ENCODE measurements at regions not wholly inside any gene's neighbourhood (a gene's known extent, or its start where the extent isn't known, plus 50 kb on each side); places are given as distances from the start of the nearest gene placed in this dataset.

DNA sequence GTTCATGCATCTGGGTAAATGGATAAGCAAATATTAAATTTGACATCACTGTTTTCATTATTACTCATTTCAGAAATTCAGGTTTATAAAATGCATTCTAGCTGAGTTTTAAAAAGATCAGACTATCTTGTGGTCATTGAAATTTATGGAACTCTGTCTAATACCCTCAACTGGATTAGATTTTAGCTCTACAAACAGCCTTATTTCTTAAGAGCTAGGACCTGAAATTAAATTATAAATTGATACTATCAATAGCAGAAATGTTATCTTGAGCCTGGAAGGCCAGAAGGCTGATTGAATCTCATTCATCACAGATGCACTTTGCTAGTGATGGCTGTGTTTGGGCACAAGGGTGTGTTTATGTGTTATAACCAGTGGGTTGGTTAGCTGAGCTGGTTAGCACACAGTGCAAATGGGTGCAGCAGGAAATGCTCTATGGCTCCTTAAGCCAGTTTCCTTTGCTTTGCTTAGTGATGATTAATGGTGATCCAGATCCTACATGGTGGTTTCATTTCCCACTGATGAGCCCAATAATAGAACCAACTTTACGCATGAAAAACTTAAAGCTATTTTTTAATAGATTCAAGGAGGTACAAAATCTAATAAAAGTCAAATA lies 310.8 kb upstream of the KLF12 start:
- DNase-seq (ENCODE audit: extremely low spot score), result no peak
- H3K27me3 ChIP-seq, result no peaks in the 10 kb centered on the region
- WGBS, result 100% methylated on average over 1 of the region's 1 CpG

DNA sequence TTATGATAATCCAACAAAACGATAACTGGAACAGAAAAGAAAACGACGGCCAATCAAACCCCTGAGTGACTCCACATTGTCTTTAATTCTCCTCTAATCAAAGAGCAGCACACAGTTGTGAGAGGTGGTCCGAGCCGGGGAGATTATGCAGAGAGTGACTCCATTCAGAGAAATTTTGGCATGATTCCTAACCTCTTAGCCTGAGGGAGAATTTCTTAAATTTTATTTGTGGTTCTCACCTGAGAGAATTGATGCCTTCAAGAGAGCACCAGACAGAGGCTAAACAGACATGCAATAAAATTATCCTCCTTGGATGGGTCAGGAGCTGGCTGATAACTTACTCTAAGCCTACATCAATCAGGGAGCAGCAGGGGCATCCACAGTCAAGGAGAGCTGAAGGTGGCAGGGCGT lies 310.0 kb upstream of the KLF12 start:
- DNase-seq (ENCODE audit: extremely low spot score), result no peak
- Histone ChIP-seq H3K9me3 (peaks cover 0 to 6% (median 0%) of the 10 kb centered on the region in 4 donors), H3K4me3 (no peak overlapping the region), H3K27me3 (no peaks in the 10 kb centered on the region), H3K4me1 (peaks cover 0 to 15% (median 13%) of the 10 kb centered on the region in 4 donors), H3K36me3 (no peaks in the 10 kb centered on the region), H3K27ac (replicated peaks in 1 of 4) (no peak overlapping the region)
- intact Hi-C loops (cut with DNase I), result no loop called here
- TF ChIP-seq EP300 (IDR thresholded peaks at IDR 0.05), result no peak
- TF ChIP-seq, protein P1, sequence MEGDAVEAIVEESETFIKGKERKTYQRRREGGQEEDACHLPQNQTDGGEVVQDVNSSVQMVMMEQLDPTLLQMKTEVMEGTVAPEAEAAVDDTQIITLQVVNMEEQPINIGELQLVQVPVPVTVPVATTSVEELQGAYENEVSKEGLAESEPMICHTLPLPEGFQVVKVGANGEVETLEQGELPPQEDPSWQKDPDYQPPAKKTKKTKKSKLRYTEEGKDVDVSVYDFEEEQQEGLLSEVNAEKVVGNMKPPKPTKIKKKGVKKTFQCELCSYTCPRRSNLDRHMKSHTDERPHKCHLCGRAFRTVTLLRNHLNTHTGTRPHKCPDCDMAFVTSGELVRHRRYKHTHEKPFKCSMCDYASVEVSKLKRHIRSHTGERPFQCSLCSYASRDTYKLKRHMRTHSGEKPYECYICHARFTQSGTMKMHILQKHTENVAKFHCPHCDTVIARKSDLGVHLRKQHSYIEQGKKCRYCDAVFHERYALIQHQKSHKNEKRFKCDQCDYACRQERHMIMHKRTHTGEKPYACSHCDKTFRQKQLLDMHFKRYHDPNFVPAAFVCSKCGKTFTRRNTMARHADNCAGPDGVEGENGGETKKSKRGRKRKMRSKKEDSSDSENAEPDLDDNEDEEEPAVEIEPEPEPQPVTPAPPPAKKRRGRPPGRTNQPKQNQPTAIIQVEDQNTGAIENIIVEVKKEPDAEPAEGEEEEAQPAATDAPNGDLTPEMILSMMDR (IDR thresholded peaks at IDR 0.05), result no peak
- no peak for TF ChIP-seq POLR2AphosphoS5 (IDR thresholded peaks at IDR 0.05)
- TF ChIP-seq POLR2A (IDR thresholded peaks at IDR 0.05; ENCODE audit: low read depth), result no peak
- 43% methylated on average over 6 of the region's 6 CpGs for WGBS

More for the DNA sequence above, 310.8 kb upstream of the KLF12 start:
- intact Hi-C loops (cut with DNase I), result no loop called here
- no peak overlapping the region for H3K4me3 ChIP-seq
- TF ChIP-seq EP300 (IDR thresholded peaks at IDR 0.05) (no peak), POLR2A (IDR thresholded peaks at IDR 0.05; ENCODE audit: low read depth) (no peak), POLR2AphosphoS5 (IDR thresholded peaks at IDR 0.05) (no peak)
- TF ChIP-seq, protein P1 (IDR thresholded peaks at IDR 0.05), result no peak
- H3K9me3 ChIP-seq, result peaks cover 0 to 6% (median 0%) of the 10 kb centered on the region in 4 donors
- H3K27ac ChIP-seq (replicated peaks in 1 of 4), result no peak overlapping the region
- H3K36me3 ChIP-seq, result no peaks in the 10 kb centered on the region
- peaks cover 0 to 15% (median 13%) of the 10 kb centered on the region in 4 donors for H3K4me1 ChIP-seq

DNA sequence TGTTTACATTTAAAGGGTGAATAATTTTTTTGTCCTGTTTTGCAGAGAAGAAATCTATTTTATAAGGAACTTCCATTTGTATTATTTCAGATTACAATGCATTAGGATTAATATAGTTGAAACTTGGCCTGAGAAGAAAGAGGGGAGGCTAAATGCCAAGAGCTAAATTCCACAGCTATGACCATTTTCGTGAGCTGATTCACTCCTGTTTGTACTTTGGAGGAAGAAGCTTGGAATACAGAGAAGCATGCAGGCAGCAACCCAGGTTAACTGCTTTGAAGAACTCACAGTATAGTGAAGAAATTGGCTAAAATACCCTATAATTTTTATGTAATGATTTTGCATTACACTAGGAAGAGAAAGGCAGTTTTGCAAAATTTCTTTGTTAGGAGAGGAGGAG lies 309.4 kb upstream of the KLF12 start:
- Histone ChIP-seq H3K27me3 (no peaks in the 10 kb centered on the region), H3K4me1 (peaks cover 0 to 19% (median 15%) of the 10 kb centered on the region in 4 donors), H3K9me3 (peaks cover 0 to 6% (median 0%) of the 10 kb centered on the region in 4 donors), H3K36me3 (no peaks in the 10 kb centered on the region), H3K4me3 (no peak overlapping the region), H3K27ac (replicated peaks in 1 of 4) (no peak overlapping the region)
- TF ChIP-seq POLR2AphosphoS5 (IDR thresholded peaks at IDR 0.05), result no peak
- TF ChIP-seq POLR2A (IDR thresholded peaks at IDR 0.05; ENCODE audit: low read depth), result no peak
- TF ChIP-seq, protein P1 (IDR thresholded peaks at IDR 0.05), result no peak
- TF ChIP-seq EP300 (IDR thresholded peaks at IDR 0.05), result no peak
- no peak for DNase-seq (ENCODE audit: extremely low spot score)
- 19% methylated on average over 1 of the region's 1 CpG for WGBS
- intact Hi-C loops (cut with DNase I), result no loop called here

DNA sequence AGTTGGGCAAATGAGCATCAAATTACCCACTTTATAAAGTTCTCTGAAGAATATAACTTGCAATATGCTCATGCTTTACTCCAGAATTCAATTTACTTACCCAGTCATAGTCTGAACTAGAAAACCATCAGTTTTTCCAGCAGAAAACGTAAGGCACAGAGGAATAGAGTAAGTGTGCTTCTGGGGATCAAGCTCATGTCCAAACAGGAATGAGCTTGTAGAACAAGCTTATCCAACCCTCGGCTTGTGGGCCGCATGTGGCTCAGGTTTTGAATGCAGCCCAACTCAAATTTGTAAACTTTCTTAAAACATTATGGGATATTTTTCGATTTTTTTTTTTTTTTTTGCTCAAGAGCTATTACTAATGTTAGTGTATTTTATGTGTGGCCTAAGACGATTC lies 308.5 kb upstream of the KLF12 start:
- H3K27ac ChIP-seq (replicated peaks in 1 of 4), result no peak overlapping the region
- H3K27me3 ChIP-seq, result no peaks in the 10 kb centered on the region
- no peak overlapping the region for H3K4me3 ChIP-seq
- peaks cover 0 to 6% (median 0%) of the 10 kb centered on the region in 4 donors for H3K9me3 ChIP-seq
- no peaks in the 10 kb centered on the region for H3K36me3 ChIP-seq
- intact Hi-C loops (cut with DNase I), result no loop called here
- WGBS, result 63% methylated on average over 5 of the region's 5 CpGs
- TF ChIP-seq EP300 (IDR thresholded peaks at IDR 0.05) (no peak), POLR2AphosphoS5 (IDR thresholded peaks at IDR 0.05) (no peak), POLR2A (IDR thresholded peaks at IDR 0.05; ENCODE audit: low read depth) (no peak)
- TF ChIP-seq, protein P1 (IDR thresholded peaks at IDR 0.05), result no peak
- no peak for DNase-seq (ENCODE audit: extremely low spot score)
- H3K4me1 ChIP-seq, result peaks cover 0 to 20% (median 15%) of the 10 kb centered on the region in 4 donors

DNA sequence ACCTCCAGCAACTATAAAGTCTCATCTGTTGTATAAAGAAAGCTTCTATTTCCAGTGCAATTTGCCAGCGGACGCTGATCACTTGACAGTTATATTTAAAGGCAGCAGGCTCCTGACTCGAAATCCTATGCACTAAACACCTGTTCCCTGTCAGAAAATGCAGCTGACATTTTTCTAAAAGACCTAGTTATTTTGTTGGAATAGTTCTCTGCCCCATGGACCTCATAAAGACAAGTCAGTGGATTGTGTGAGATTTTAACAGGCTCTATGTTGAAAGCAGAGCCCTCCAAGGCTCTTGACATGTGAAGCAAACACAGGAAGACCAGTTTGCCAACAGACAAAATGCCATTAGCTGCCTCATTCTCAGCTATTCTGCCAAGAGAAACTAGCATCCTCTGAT lies 304.7 kb upstream of the KLF12 start:
- Histone ChIP-seq H3K4me1 (peaks cover 0 to 14% (median 10%) of the 10 kb centered on the region in 4 donors), H3K36me3 (no peaks in the 10 kb centered on the region), H3K9me3 (peaks cover 0 to 6% (median 0%) of the 10 kb centered on the region in 4 donors), H3K27me3 (no peaks in the 10 kb centered on the region), H3K4me3 (no peak overlapping the region), H3K27ac (replicated peaks in 1 of 4) (no peak overlapping the region)
- 55% methylated on average over 3 of the region's 3 CpGs for WGBS
- TF ChIP-seq POLR2A (IDR thresholded peaks at IDR 0.05; ENCODE audit: low read depth), result no peak
- TF ChIP-seq POLR2AphosphoS5 (IDR thresholded peaks at IDR 0.05), result no peak
- TF ChIP-seq EP300 (IDR thresholded peaks at IDR 0.05), result no peak
- TF ChIP-seq, protein P1 (IDR thresholded peaks at IDR 0.05), result no peak
- intact Hi-C loops (cut with DNase I), result no loop called here
- no peak for DNase-seq (ENCODE audit: extremely low spot score)
